Activated T-helper 9 cell treated with anti-CD3 and anti-CD28 coated beads, Interleukin-2, amount 50 U/mL, for 16 hours (primary cell): ENCODE measurements at regions not wholly inside any gene's neighbourhood (a gene's known extent, or its start where the extent isn't known, plus 50 kb on each side); places are given as distances from the start of the nearest gene placed in this dataset.

Experiments
- DNase-seq: peaks from one replicate; pipeline ENCODE4 v3.0.0-alpha.2; 2020; ENCODE audit warnings: low read depth

DNA sequence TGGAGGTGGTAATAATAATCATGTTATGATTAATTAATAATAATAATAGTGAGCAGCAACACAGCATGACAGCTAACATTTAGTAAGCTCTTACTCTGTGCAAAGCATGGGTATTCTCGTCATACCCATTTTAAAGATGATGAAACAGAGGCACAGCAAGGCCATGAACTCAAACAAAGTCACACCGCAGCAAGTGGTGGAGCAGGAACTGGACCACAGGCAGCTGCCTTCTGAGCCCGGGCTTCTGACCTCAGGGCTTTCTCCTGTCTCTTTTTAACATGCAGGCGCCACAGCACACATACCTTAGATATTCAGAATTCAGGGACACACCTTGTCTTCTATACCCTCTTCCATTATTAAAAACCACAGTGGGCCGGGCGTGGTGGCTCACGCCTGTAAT, 50.7 kb upstream of the SPATA12 start:
- DNase-seq, result no peak

DNA sequence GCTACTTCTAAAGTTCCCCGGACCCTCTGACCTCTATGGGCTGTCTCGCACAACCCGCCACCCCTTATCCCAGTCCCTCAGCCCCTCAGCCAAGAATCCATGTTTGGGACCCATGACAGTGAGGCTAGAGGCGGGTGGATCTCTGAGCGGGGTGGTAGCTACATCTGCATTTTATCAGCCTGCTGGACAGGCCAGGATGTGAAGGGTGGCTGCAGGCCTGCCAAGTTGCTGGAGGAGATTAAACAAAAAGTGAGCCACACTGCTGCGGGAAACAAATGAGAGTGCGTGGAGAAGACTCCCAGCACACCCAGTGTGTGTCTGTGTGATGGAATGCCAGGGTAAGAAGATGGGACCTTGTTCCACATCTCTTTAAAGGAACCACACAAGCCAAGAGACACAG, 51.1 kb upstream of the SPATA12 start:
- DNase-seq, result no peak

DNA sequence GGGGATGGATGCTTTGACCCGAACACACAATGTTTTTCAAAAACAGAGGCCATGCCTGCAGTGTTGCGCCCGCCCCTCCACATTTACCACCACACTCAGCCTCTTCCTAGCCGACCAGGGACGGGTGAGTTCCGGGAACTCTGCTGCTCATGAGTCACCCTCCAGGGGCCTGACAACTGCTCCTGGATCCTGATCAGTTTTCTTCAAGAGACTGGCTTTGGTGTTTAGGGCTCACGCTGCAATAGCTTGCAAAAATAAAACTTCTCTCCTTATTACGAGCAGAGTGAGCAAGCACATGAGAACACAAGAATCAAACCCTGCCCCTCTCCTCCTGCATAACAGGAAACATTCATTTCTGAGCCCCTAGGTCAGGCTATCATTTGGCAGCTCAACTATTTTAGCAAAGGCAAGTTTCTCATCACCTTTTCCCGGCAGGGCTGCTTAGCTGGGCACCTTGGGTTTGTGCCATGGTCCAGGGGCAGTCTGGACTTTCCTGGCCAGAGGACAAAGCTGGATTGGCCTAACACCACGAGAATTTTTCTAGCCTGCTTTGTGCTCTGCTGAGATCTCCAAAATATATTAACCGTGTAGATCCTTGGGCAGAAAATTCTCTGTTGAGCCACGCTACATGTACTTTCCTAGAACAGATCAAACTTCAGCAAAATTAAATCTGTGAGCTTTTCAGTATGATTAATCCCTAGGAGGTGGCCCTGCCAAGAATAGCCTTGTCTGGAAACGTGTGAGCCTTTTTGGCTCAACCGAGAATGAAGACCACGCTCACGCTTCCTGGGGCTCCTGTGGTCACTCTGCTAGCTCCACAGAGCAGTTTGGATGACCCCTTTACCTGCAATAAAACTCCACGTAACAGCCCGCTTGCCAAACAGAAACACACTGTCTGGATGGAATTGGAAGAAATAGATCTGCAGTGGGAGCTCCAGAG, 52.7 kb upstream of the SPATA12 start:
- no peak for DNase-seq

DNA sequence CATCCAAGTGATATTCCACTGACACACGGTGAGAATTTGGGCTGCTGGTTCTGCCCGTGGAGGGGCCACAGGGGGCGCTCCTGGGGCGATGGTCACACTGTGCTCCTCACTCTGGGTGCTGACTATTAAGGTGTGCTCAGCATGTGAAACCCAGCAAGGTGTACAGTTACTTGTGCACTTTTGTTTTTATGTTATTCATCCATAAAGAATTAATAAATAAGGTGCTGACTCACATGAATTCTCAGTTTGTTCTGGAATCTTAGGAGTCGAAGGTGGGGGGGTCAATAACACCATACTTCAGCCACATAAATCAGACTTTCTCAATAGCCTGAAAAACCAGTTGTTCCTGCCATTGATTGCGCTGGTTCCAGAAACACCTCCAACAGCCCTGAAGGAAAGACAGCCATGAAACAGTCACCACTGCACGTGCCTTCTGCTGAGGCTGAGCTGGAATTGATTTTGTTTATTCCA, 53.5 kb upstream of the SPATA12 start:
- no peak for DNase-seq

DNA sequence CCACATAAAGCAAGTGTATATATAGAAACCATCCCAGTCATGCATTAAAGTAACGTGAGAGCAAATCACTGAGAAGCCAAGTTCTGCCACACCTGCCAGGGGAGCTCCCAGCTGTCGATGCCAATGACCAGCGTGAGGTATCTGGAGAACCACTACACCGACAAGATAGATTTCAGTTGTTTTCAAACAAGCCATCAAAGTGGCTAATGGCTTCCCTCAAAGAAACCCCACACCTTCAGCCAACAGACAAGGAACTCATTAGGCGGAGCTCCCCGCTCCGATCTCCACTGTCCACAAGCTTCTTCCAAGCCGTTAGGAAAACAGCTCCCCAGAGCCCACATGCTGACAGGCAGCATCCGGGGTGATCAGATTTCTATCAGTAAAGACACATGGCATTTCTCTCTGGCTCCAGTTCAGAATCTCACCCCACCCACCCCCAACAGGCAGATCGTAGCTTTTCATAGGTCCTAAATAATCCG, 54.2 kb upstream of the SPATA12 start:
- no peak for DNase-seq

DNA sequence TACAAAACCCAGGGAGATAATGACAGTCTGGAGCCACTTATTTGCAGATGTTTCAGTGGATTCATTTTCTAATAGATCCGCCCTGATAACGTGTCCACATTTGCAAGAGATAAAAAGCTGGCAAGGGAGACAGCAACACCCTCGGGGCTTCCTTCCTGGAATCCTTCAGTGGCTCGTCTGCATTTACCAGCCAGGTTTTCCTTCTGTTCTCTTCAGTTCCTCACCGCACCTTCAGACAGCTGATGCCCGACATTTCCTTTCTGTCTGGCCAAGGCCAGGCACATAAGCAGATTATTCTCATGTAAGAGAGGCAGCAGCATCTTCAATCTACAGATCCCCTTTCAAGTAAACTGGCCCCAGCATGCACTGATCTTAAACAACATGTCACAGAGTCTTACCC, 56.2 kb upstream of the SPATA12 start:
- DNase-seq, result no peak

DNA sequence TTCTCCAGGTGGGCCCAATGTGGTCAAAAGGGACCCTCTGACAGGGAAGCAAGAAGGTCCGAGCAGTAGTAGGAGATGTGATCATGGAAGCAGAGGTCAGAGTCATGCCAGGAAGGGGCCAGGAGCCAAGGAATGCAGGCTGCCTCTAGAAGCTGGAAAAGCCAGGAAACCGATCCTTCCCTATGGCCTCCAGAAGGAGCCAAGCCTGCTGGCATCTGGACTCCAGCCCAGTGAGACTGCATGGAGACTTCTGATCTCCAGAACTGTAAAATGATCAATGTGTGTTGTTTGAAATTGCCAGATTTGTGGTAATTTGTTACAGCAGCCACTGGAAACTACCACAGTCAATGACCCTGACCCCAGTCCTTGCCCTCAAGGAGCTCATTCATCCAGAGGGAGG, 56.8 kb upstream of the SPATA12 start:
- DNase-seq, result no peak

DNA sequence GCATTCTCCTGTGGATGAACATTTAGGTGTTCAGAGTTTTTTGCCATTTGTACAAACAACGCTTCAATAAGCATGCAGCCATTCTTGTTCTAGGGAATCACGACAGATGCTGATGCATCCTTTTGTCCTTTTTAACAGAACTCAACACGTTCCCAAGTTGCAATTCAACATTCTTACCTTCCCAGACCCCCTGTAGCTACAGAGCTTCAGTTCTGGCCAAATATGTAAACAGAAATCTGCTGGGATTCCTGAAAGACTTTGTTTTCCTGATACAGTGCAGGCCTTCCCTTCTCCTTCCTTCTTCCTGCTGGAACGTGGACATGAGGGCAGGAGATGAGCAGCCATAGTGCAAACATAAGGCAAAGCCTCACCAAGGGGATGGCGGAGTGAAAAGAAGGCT, 59.1 kb upstream of the SPATA12 start:
- no peak for DNase-seq

DNA sequence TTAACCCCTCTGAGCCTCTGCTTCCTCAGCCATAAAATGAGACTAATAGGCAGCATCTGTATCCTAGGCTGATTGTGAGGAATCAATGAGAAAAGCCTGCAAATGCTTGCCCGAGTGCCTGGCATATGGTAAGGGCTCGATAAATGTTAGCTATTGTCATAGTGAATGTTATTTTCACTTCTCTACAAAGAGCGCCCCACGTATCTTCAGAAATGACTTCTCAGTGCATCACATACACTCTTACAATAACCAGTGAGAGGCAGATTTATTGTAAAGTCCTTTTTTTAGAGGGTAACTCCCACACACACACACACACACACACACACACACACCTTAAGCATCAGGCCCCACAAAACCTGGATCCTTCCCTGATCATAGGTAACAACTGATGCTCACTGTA, 60.5 kb upstream of the SPATA12 start:
- no peak for DNase-seq

DNA sequence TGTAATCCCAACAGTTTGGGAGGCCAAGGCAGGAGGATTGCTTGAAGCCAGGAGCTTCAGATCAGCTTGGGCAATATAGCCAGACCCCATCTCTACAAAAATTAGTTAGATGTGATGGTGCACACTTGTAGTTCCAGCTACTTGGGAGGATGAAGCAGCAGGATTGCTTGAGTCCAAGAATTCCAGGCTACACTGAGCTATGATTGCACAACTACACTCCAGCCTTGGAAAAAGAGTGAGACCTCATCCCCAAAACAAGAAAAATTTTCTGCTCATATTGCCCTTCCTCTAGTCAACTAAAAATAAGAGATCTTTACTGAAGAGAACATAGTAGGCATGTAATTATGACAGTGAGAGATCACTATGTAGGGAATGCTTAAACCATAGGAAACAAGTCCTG, 60.9 kb upstream of the SPATA12 start:
- no peak for DNase-seq

DNA sequence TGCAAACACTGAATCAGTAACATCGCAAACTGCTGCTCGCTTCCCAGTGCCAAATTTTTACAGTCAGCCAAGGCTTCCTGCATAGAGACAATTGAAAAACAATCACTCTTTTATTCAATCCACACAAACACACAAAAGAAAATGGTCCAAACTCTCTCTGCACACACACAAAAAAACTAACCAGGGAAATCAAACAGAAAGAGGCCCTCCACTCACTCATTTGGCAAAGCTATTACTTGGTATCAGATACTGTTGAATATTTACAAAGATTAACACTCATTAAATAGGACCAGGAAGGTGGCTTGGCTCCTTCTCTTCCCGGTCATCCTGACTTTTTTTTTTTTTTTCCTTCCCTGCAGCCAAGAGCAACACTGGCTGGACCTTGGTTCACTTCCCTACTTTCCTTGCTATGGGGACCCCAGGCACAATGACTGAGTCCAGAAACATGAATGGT, 62.4 kb upstream of the SPATA12 start:
- DNase-seq, result no peak

DNA sequence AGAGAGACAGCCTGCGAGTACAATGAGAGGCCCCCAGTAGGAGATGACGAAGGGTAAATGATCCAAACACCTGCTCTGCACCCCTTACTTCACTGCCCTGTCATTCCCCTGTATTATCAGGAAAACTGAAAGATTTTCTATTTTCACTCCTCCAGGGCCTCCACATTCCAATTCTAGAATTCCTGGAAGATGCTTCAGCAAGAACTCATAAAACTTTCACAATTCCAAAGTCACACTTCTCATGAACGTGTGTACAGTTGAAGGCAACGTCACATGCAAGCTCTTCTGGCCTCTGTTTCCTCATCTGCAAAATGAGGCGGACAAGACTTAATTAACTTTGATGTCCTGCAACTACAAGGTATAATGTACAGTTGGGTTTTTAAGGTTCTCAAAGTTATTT, 62.8 kb upstream of the SPATA12 start:
- DNase-seq, result no peak

DNA sequence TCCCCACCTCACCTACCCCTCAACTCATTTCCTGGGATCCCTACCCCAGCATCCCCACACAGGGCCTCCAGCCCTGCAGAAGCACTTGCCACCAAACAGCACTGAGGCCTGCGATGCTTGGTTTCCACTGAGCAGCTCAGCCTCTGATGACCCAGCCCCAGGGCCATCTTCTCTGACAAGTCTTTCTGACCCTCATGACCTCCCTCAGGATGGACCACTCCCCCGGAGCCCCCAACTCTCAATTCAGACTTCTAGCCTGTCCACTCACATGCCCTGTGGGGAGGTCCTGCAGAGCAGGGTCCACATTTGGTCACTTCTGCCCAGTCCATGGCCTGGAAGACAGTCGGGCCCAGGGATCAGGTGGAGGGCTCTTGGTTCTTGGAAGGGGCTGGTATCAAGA, 63.4 kb upstream of the SPATA12 start:
- DNase-seq, result no peak

DNA sequence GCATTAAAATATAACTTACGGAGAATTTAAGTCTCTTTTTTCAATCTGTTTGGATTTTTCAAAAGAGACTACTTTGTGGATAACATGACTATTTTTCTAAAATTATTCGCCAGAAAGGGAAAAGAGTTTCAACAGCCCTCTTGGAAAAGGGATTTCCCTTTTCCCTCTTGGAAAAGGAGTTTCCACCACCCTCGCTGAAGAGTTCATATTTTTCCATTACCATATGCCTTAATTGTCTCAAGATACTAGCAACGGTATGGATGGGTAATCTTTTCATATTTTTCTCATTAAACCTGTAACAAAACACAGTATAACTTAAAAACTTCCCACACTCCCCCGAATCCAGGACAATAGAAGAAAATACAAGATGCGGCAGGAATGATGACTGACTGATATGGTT, 66.1 kb upstream of the SPATA12 start:
- DNase-seq, result no peak

DNA sequence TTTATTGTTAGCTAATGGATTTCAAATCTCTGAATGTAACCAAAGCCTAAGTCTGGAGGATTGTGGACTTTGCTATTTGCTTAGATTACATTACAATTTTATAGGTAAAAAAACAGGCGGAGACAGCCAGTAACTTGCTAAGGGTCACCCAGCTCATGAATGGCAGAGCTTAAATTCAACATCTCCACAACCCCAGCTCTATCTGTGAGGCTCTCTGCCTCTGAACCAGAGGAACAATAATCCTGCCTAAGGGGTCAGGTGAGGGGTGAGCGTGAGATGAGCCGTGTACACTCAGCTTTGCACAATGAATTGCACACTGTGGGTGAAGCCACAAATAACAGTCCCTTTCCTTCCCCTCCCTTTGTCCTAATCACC, 69.8 kb upstream of the SPATA12 start:
- no peak for DNase-seq

DNA sequence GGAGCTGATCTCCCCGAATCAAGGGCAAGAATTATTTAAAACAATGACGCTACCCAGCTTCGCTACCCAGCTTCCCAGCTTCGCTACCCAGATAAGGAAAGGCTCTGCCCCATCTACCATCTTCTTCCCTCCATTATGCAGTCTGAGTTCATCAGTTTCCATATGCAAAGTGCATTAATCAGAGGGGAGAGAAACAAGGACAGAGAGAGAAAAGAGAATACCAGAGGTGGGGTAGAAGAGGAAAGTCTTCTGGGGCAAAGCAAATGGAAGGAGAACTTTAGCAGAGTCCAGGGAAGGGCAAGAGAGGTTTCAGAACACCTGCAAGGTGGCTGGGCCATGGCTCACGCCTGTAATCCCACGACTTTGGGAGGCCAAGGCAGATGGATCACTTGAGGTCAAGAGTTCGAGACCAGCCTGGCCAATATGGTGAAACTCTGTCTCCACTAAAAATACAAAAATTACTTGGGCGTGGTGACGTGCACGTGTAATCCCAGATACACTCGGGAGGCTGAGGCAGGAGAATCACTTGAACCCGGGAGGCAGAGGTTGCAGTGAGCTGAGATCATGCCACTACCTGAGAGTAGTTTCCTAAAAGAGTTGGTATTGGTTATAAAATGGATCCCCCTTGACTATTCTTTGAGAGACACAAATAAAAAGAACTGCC, 70.4 kb upstream of the SPATA12 start:
- no peak for DNase-seq

DNA sequence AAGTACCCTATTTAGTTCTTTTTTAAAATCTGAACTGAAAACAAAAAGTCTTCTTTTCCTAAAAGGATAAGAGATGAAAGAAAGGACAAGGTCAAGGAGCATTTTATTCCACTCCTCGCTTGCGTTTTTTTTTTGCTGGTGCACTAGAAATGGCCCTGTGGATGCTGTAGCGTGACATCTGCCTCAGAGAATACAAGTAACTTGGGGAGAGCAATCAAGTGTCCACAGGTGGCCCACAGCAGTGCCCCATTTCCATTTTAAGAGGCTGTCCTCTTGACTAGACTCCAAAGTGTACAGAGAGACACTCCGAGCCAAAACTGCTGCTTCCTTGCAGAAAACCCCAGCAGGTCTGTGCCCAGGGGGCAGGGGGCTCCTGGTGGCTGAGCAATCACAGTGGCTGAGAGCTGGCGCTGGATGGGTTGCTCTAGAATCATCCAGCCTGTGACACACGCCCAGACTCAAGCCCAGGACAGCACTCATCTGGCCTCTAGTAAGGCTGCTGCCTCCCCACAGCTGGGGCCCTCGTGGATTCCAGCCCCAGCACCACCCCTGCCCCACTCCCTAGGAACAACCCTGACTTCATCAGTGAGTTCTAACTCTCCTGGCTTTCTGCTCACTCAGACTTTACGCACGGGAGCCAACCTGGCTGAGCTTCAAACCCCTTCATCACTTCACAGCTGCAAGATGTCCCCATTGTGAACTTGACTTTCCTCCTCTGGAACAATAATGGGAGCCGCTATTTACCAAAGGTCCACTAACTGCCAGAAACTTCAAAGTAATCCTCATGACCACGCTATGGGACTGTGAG, 71.1 kb upstream of the SPATA12 start:
- no peak for DNase-seq

DNA sequence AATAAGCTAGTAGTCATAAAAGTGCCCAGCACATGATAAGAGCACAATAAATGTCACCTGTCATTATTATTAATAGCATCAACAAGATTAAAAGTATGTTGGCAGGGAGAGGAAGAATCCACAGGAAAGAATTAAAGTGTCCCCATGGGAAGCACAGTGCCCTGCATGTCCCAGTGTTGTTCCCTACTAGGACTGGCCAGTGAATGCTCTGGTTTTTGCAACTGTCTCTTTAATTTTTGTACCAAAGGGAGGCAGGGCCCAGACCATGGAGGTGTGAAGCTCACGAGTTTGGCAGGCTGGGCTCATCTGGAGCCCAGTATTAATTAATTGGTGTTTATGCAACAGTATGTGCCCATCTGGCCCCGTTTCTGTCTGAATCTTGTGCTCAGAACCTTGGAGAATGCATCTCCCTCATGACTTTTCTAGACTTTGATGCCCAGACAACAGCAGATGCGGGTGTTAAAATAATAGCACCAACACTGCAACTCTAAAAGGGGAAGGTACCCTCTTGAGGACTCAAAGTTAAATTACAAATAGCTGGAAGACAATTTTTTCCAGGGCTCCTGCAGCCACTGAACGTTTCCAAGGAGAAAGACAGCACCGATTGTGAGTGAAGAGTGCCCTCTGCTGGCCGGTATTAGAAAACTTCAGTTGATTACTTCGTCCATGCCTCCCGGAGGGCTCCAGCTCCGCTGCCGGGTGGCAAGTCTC, 71.9 kb upstream of the SPATA12 start:
- DNase-seq, result peak; percentile 61

DNA sequence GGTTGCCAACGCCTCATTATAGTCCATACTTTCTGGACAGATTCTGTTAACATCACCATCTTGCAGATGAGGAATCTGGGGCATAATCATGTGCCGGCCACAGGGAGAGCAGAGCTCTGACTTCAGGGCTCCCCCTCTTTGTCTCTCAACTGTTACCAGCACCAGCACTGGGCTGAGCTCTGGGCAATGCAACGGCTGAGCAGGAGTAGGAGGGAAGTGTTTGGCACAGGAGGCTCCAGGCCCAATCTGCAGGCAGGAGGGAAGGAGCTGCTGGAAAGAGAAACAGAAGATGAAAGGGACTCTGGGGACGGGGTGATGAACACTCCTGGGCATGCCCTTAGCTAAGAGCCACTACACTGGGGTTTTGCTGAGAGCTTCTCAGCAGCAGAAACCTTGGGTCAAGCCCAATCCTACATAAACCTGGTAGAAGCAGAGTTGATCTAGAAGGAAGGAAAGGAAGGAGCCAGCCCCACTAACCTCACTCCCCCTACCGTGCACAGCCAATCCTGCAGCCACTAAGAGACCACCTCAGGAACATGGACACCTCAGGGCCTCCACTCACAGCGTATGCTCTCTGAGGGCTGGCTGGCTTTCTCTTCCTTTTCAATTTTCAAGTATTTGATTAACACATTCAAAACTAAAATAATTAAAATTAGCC, 73.1 kb upstream of the SPATA12 start:
- no peak for DNase-seq

DNA sequence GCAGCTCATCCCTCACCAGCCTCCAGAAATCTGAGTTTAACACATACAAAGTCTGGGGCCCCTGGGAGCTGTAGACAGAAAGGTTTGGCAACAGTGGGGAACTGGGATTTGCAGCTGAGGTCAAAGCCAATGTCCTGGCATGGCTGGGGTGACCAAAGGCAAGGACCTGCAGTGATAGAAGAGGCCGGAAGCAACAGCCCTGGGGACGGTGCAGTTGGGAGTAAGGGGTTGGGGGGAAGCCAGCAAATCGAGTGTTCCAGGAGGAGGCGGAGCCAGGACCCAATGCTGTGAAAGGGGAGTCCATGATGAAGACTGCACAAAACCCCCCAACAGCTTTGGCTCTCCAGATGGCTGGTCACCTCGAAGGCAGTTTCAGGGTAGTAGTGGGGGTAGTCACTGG, 74.1 kb upstream of the SPATA12 start:
- DNase-seq, result no peak

DNA sequence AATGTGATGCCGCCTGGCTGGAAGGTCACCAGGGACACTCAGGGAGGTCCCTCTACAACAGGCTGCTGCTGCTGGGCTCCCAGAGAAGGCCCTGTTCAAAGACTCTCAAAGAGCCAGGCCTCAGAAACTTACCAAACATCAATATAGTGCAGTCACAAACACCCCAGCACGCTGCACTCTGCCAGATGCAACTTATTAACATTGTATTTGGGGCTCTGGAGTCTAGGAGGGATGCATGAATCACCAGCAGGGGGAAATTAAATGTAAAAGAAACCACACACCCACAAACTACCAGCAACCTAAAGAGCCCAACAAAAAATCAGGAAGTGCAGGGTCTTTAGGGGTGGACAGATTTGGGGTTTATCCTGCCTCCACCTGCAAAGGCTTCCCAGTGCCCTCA, 74.6 kb upstream of the SPATA12 start:
- no peak for DNase-seq
